ENCODE measurements at regions not wholly inside any gene's neighbourhood (a gene's known extent, or its start where the extent isn't known, plus 50 kb on each side); places are given as distances from the start of the nearest gene placed in this dataset.
"Not testable (repeated sequence)": the region's sequence is repeated elsewhere in the genome, so short reads cannot be mapped to it uniquely, and the experiment has no call there.

DNA sequence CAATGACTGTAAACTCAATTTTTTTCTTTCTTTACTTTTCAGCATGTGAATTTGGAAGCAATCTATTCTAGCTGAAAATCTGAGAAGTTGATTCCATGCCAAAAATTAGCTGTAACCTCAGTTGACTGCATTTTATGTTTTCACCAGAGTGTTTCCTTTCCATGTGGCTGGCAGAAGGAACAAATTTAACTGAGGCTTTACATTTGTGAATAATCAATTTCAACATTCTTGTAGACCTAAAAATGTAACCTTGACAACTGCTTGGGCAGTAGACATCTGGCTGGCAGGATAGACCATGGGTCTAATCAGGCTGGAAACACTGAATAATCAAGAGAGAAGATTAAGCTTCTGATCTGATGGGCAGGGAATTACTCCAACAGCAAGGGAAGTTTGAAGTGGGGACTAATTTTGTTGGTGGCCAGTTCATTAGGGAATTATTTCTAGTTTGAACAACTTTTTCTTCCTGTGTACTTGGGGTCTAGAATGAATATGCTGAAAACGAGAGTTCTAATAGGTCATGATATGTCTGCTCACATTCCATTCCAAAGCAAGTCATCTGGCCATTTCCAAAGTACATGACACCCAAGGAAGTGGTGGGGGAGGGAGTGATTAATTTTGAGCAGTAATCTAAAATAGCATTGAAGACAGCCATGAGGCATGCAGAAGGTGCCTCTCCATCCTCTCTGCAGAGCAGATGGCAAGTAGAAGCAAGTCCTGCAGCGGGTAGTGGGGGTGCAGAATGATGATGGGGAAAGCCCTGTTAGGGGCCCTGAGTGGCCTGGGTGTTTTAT is 68.2 kb downstream of the ATP23 start:
- intact Hi-C loops (cut with DNase I), result no loop called here
- Histone ChIP-seq H3K4me3 (no peak overlapping the region), H3K4me1 (peaks cover 0 to 6% (median 0%) of the 10 kb centered on the region in 12 donors), H3K36me3 (no peaks in the 10 kb centered on the region), H3K27ac (no peak overlapping the region), H3K27me3 (no peaks in the 10 kb centered on the region), H3K9me3 (peaks cover 0 to 9% (median 0%) of the 10 kb centered on the region in 12 donors)
- DNase-seq (no peak), ATAC-seq (no peak)
- 66 to 79% (median 70%) methylated on average over 2 of the region's 2 CpGs for WGBS, 4 donors
- no peak for TF ChIP-seq POLR2A (IDR thresholded peaks at IDR 0.05)
- TF ChIP-seq, protein P1, sequence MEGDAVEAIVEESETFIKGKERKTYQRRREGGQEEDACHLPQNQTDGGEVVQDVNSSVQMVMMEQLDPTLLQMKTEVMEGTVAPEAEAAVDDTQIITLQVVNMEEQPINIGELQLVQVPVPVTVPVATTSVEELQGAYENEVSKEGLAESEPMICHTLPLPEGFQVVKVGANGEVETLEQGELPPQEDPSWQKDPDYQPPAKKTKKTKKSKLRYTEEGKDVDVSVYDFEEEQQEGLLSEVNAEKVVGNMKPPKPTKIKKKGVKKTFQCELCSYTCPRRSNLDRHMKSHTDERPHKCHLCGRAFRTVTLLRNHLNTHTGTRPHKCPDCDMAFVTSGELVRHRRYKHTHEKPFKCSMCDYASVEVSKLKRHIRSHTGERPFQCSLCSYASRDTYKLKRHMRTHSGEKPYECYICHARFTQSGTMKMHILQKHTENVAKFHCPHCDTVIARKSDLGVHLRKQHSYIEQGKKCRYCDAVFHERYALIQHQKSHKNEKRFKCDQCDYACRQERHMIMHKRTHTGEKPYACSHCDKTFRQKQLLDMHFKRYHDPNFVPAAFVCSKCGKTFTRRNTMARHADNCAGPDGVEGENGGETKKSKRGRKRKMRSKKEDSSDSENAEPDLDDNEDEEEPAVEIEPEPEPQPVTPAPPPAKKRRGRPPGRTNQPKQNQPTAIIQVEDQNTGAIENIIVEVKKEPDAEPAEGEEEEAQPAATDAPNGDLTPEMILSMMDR (IDR thresholded peaks at IDR 0.05), result no peak

DNA sequence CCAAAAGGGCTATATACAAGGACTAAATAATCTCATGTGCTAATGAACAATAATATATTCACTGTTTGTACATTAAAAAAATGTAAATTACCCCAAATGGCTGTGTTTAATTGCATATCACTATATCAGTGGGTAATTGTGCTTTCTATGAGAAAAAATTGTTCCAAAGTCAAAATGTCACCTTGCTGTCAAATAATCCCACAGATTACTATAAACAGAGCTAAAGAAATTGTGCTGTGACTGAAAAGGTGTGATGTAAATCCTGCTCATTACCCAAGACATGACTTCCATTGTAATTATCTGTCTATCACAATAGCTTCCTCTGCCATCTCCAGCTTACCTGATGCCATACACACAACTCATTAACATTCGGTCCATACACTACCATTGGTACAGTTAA is 70.3 kb downstream of the ATP23 start:
- intact Hi-C loops (cut with DNase I), result no loop called here
- ATAC-seq, result no peak
- TF ChIP-seq, protein P1 (IDR thresholded peaks at IDR 0.05), result no peak
- no peak for TF ChIP-seq POLR2A (IDR thresholded peaks at IDR 0.05)

GRCh38 chr12:58022379-58023020 is 81.1 kb downstream of the ATP23 start:
- peaks cover 0 to 19% (median 4%) of the 10 kb centered on the region in 12 donors for H3K9me3 ChIP-seq
- H3K27ac ChIP-seq; H3K36me3 ChIP-seq; H3K4me3 ChIP-seq; ATAC-seq; intact Hi-C loops (cut with DNase I); H3K4me1 ChIP-seq; H3K27me3 ChIP-seq; DNase-seq: not testable (repeated sequence)
- 68 to 78% (median 73%) methylated on average over 4 to 6 of the region's 6 CpGs for WGBS, 4 donors

More for the DNA sequence above, 70.3 kb downstream of the ATP23 start:
- no peak for DNase-seq
- Histone ChIP-seq H3K27me3 (no peaks in the 10 kb centered on the region), H3K36me3 (no peaks in the 10 kb centered on the region), H3K4me1 (peaks cover 0 to 6% (median 0%) of the 10 kb centered on the region in 12 donors), H3K4me3 (no peak overlapping the region), H3K9me3 (peaks cover 0 to 9% (median 0%) of the 10 kb centered on the region in 12 donors), H3K27ac (no peak overlapping the region)
- 0 to 97% (median 27%) methylated on average over 1 of the region's 1 CpG for WGBS, 4 donors

- intact Hi-C loops (cut with DNase I), result no loop called here
- Histone ChIP-seq H3K27ac (no peak overlapping the region), H3K9me3 (peaks cover 0 to 3% (median 0%) of the 10 kb centered on the region in 12 donors), H3K27me3 (no peaks in the 10 kb centered on the region), H3K36me3 (no peaks in the 10 kb centered on the region), H3K4me3 (no peak overlapping the region), H3K4me1 (peaks cover 0 to 4% (median 0%) of the 10 kb centered on the region in 12 donors)
- DNase-seq, result no peak
- no peak for ATAC-seq
- no peak for TF ChIP-seq POLR2A (IDR thresholded peaks at IDR 0.05)
- TF ChIP-seq, protein P1 (IDR thresholded peaks at IDR 0.05), result no peak
Measured at GRCh38 chr12:58025431-58025830, 84.1 kb downstream of the ATP23 start.
